ENCODE measurements at regions not wholly inside any gene's neighbourhood (a gene's known extent, or its start where the extent isn't known, plus 50 kb on each side); places are given as distances from the start of the nearest gene placed in this dataset.
"Not testable (repeated sequence)": the region's sequence is repeated elsewhere in the genome, so short reads cannot be mapped to it uniquely, and the experiment has no call there.

DNA sequence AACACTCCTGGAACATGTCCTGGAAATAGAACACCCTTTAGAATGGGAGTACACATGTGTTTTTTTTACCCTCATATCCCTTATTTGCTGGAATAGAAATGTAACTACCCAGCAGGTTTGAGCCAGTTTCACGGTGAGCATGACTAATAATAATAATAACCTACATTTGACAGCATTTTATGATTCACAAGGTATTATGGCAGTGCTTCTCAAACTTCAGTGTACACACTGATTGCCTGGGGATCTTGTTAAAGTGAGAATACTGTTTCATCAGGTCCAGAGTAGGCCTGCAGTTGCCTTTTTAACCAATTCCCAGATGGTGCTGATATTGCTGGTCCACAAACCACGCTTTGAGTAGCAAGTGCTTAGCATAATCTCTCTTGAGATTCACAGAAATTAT, 63.9 kb downstream of the NFKBIZ start:
- no peak for ATAC-seq (ENCODE audit: low FRiP score)

DNA sequence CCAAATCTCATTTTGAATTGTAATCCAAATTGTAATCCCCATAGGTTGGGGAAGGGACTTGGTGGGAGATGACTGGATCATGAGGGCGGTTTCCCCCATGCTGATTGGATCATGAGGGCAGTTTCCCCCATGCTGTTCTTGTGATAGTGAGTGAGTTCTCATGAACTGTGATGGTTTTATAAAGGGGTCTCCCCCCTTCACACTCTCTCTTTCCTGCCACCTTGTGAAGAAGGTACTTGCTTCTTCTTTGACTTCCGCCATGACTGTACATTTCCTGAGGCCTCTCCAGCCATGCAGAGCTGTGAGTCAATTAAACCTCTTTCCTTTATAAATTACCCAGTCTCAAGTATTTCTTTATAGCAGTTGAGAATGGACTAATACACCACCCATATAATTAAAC, 68.4 kb downstream of the NFKBIZ start:
- not testable (repeated sequence) for DNase-seq (ENCODE audit: low spot score); ATAC-seq (ENCODE audit: low FRiP score)

More for the DNA sequence above, 63.9 kb downstream of the NFKBIZ start:
- TF ChIP-seq, protein P1, sequence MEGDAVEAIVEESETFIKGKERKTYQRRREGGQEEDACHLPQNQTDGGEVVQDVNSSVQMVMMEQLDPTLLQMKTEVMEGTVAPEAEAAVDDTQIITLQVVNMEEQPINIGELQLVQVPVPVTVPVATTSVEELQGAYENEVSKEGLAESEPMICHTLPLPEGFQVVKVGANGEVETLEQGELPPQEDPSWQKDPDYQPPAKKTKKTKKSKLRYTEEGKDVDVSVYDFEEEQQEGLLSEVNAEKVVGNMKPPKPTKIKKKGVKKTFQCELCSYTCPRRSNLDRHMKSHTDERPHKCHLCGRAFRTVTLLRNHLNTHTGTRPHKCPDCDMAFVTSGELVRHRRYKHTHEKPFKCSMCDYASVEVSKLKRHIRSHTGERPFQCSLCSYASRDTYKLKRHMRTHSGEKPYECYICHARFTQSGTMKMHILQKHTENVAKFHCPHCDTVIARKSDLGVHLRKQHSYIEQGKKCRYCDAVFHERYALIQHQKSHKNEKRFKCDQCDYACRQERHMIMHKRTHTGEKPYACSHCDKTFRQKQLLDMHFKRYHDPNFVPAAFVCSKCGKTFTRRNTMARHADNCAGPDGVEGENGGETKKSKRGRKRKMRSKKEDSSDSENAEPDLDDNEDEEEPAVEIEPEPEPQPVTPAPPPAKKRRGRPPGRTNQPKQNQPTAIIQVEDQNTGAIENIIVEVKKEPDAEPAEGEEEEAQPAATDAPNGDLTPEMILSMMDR (IDR thresholded peaks at IDR 0.05): no peak
- no peak for DNase-seq (ENCODE audit: low spot score)

GRCh38 chr3:101922151-101922725, 72.9 kb downstream of the NFKBIZ start:
- DNase-seq (ENCODE audit: low spot score); ATAC-seq (ENCODE audit: low FRiP score): not testable (repeated sequence)

- DNase-seq (ENCODE audit: low spot score); ATAC-seq (ENCODE audit: low FRiP score): not testable (repeated sequence)
Measured at GRCh38 chr3:101924621-101925020, 75.3 kb downstream of the NFKBIZ start.

DNA sequence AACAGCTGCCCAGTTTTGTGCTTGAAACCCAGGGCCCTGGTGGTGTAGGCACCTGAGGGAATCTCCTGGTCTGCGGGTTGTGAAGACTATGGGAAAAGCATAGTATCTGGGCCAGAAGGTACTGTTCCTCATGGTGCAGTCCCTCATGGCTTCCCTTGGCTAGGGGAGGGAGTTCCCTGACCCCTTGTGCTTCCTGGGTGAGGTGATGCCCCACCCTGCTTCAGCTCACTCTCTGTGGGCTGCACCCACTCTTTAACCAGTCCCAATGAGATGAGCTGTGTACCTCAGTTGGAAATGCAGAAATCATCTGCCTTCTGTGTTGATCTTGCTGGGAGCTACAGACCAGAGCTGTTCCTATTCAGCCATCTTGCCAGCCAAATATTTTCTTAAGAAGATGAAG, 75.8 kb downstream of the NFKBIZ start:
- ATAC-seq (ENCODE audit: low FRiP score): not testable (repeated sequence)

DNA sequence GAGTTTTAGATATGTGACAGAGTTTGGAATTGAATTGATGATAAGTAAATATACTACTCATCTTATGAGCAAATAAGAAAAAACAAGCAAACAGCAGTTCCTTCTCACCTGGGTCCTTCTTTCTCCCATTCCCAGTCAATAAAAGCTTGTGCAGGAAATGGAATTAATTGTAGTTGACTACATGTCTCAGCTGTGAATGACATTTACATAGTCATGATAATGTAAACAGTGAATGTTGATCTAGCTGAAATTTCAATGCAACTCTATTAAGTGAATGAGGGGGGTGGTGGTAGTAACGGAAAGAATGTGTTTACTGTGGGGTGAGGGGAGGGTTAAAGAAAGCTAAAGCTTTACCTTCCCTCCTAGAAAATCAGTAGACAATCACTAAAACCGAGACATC, 76.2 kb downstream of the NFKBIZ start:
- DNase-seq (ENCODE audit: low spot score): no peak
- no peak for ATAC-seq (ENCODE audit: low FRiP score)
- TF ChIP-seq, protein P1 (IDR thresholded peaks at IDR 0.05): no peak

More for the DNA sequence above, 75.8 kb downstream of the NFKBIZ start:
- DNase-seq (ENCODE audit: low spot score): not testable (repeated sequence)

GRCh38 chr3:101926594-101927105, 77.3 kb downstream of the NFKBIZ start:
- no peak for ATAC-seq (ENCODE audit: low FRiP score)
- TF ChIP-seq, protein P1 (IDR thresholded peaks at IDR 0.05): no peak
- no peak for DNase-seq (ENCODE audit: low spot score)

DNA sequence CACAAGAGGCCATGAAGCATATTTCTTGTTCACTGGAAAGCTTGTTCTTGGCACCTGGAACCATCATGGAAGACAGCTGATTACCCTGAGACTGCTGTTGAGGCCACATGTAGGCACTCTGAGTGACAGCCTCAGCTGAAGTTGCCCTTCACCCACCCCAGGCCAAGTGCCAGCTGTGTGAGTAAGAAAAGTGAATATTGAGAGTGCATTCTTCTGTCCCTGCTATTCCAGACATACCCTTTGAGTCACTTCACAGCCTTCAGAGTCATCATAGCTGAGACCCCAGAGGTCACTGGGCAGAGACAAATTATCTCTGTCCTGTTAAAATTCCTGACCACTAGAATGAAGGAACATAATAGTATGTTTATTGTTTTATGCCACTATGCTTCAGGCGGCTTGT, 79.6 kb downstream of the NFKBIZ start:
- no peak for ATAC-seq (ENCODE audit: low FRiP score)
- TF ChIP-seq, protein P1 (IDR thresholded peaks at IDR 0.05): no peak
- no peak for DNase-seq (ENCODE audit: low spot score)

GRCh38 chr3:101931081-101931480, 81.8 kb downstream of the NFKBIZ start:
- DNase-seq (ENCODE audit: low spot score) (no peak), ATAC-seq (ENCODE audit: low FRiP score) (no peak)
- TF ChIP-seq, protein P1 (IDR thresholded peaks at IDR 0.05): no peak
